HG02763 (cell line): ENCODE measurements at regions not wholly inside any gene's neighbourhood (a gene's known extent, or its start where the extent isn't known, plus 50 kb on each side); places are given as distances from the start of the nearest gene placed in this dataset.

Experiments
- ATAC-seq: cut with Tn5 transposase; IDR thresholded peaks from one replicate; pipeline ENCODE4 v1.9.1; 2021; ENCODE audit warnings: mild to moderate bottlenecking, moderate library complexity; ENCODE audit not compliant: unreplicated experiment

GRCh38 chr20:39549733-39550132 lies 587.6 kb downstream of the DHX35 start:
- ATAC-seq: no peak

- no peak for ATAC-seq
These were observed 585.6 kb downstream of the DHX35 start for GRCh38 chr20:39547546-39548408.

- ATAC-seq: no peak
These were observed 579.1 kb downstream of the DHX35 start for GRCh38 chr20:39541136-39541803.

GRCh38 chr20:39538317-39538716 lies 576.2 kb downstream of the DHX35 start:
- ATAC-seq: no peak

GRCh38 chr20:39535301-39535700 lies 573.2 kb downstream of the DHX35 start:
- no peak for ATAC-seq

- no peak for ATAC-seq
These were observed 572.7 kb downstream of the DHX35 start for GRCh38 chr20:39534846-39535245.

- no peak for ATAC-seq
These were observed 571.7 kb downstream of the DHX35 start for GRCh38 chr20:39533858-39534257.

GRCh38 chr20:39532205-39532604 lies 570.1 kb downstream of the DHX35 start:
- ATAC-seq: no peak

GRCh38 chr20:39528436-39528835 lies 566.3 kb downstream of the DHX35 start:
- ATAC-seq: no peak

GRCh38 chr20:39524371-39524911 lies 562.3 kb downstream of the DHX35 start:
- no peak for ATAC-seq

- no peak for ATAC-seq
These were observed 561.3 kb downstream of the DHX35 start for GRCh38 chr20:39523405-39523804.

GRCh38 chr20:39518654-39519053 lies 556.5 kb downstream of the DHX35 start:
- no peak for ATAC-seq

GRCh38 chr20:39516964-39517363 lies 554.8 kb downstream of the DHX35 start:
- no peak for ATAC-seq

- no peak for ATAC-seq
These were observed 542.6 kb downstream of the DHX35 start for GRCh38 chr20:39504710-39505094.

GRCh38 chr20:39503902-39504709 lies 542.0 kb downstream of the DHX35 start:
- ATAC-seq: no peak

- ATAC-seq: no peak
These were observed 530.2 kb downstream of the DHX35 start for GRCh38 chr20:39492223-39492797.

- ATAC-seq: no peak
These were observed 529.6 kb downstream of the DHX35 start for GRCh38 chr20:39491711-39492110.

- no peak for ATAC-seq
These were observed 527.9 kb downstream of the DHX35 start for GRCh38 chr20:39489986-39490560.

- no peak for ATAC-seq
These were observed 518.3 kb downstream of the DHX35 start for GRCh38 chr20:39480276-39481043.
